Activated naive CD8-positive, alpha-beta T cell treated with anti-CD3 and anti-CD28 coated beads, Interleukin-2, amount 50 U/mL, for 16 hours (primary cell): ENCODE measurements at regions not wholly inside any gene's neighbourhood (a gene's known extent, or its start where the extent isn't known, plus 50 kb on each side); places are given as distances from the start of the nearest gene placed in this dataset.
"Not testable (repeated sequence)": the region's sequence is repeated elsewhere in the genome, so short reads cannot be mapped to it uniquely, and the experiment has no call there.

Experiments used
- DNase-seq: peaks from one replicate; pipeline ENCODE4 v3.0.0-alpha.2; 2020; ENCODE audit warnings: low read depth, low spot score

- DNase-seq: no peak
These were observed 405.1 kb upstream of the MCTP2 start for GRCh38 chr15:93826293-93826692.

DNA sequence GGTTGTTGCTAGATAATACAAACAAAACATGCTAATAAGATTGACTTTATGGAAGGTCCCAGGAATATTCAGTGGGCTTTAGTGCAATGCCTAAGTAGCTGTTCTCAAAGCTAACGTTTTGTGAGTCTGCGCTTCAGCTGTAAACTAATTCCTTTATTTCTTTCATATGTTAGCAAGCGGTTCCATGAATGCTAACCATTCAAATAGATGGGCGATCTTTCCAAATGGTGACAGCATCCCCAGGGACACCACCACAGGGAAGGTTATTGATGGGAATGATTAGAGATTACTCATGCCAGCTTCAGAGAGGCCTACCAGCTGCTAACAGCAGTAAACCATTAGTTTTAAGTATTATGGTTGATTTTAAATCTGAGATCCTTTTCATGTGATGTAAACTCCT, 405.7 kb upstream of the MCTP2 start:
- no peak for DNase-seq

DNA sequence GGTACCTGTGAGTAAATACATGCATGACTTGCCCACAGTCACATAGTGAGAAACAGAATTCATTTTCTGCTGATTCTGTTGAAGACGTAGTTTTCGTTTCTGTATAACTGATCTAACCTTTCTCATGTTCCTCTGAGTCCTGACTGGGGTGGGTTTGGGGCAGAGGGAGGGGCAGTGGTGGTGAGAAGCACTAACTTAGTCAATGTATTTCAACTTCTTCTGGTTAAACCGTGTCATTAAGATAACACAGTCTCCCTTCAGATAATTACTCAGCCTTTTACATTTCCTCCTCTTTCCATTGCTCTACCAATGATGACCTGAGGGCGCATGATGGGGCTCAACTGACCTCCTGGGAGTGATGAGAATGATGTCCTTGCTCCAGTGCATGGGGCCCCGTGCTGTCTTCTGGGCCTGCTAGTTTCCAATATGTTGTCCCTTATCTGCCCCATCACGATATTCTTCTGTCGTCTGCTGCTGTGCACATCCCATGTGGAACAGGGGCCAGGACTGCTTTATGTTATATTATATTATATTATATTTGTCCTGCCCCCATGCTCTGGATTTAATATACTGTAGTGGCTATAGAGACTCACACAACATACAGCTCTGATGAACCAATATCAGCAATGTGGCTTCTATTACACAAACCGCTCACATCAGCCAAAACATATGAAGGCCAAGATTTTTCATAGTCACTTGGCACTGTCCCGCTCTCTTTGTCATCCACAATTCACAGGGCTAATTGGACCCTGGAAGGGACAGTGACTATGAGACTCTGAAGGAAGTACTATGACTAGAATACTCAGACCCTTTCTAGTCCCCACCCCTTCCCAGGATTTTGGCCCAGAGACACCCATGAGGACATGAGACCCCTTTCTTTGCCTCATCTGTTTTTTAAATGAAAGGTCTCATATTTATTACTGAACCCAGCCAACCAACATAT, 407.1 kb upstream of the MCTP2 start:
- DNase-seq: no peak

GRCh38 chr15:93820566-93820965, 410.8 kb upstream of the MCTP2 start:
- DNase-seq: no peak

DNA sequence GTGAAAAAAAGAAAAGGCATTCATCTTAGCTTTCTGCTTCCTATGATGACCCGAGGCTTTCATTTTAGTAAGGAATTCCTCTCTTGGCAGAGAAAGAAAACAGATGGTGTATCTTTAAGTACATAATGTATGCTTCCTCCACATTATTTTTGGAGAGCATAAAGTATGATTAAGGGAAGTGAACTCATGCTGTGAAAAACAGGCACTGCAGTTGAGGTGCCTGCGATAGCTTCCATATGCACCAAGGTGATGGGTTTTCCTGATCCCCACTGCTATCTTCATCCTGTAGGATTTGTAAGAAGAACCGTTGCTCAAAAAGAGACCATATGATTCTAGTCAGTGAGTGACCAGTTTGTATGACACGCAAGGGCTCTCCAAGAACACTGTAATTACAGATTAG, 411.5 kb upstream of the MCTP2 start:
- no peak for DNase-seq

- DNase-seq: no peak
These were observed 414.5 kb upstream of the MCTP2 start for GRCh38 chr15:93816815-93817214.

DNA sequence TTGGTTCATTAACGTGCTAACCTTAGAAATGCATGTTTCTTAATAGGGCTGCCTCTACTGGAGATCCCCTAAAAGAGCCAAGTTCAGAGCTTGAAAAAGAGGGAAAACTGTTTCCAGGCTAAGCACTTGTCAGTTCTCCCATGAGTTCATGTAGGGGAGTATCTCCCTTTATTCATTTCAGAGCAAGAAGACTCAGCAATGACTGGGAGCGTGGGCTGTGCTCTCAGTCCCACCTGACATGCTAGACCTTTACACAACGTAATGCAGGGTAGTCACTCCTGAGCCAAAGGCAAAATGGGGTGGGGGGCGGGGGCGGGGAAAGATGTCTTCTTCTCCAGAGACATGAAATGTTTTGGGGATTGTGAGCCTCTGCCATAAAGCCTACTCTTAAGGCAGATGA, 420.1 kb upstream of the MCTP2 start:
- DNase-seq: no peak

- no peak for DNase-seq
These were observed 421.8 kb upstream of the MCTP2 start for GRCh38 chr15:93809516-93809915.

- DNase-seq: no peak
These were observed 427.8 kb upstream of the MCTP2 start for GRCh38 chr15:93803421-93804152.

DNA sequence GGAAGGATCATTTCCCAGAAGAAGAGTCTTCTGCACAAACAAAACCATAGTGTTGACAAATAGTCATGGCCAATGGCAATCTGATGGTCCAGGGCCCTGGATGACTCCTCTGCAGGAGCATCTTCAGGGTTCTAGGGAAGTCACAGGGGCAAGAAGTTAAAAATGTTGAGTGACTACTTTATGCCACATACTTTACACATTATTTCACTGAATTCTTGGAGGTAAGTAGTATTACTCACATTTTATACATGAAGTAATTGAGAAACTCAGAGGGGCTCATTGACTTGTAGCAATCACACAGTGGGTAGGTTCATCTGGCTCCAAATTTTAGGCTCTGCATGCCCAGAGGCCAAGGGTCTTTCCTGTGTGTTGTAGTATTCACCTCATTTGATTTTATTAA, 430.2 kb upstream of the MCTP2 start:
- DNase-seq: no peak

- DNase-seq: no peak
These were observed 430.6 kb upstream of the MCTP2 start for GRCh38 chr15:93800805-93801204.

DNA sequence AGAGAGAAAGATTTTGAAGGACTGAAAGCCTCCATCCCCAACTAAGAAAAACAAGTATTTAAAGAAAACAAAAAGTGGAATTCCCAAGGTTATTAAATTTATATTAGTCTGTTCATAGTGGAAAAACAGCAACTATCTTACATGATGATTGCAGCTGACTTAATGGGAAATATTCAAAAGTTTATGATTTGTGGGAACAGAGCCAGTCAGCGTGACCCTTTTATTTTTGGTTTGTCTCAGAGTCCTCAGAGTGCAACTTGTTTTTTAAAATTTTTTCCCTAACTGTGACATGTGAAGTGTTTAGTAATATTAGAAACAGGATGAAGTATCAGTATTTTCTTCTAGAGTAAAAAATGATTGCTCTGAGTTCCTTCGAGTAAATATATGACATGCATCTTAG, 441.9 kb upstream of the MCTP2 start:
- no peak for DNase-seq

- no peak for DNase-seq
These were observed 451.3 kb upstream of the MCTP2 start for GRCh38 chr15:93780073-93780472.

- no peak for DNase-seq
These were observed 452.0 kb upstream of the MCTP2 start for GRCh38 chr15:93779341-93779740.

GRCh38 chr15:93771196-93772030, 459.9 kb upstream of the MCTP2 start:
- DNase-seq: no peak

- no peak for DNase-seq
These were observed 460.6 kb upstream of the MCTP2 start for GRCh38 chr15:93770788-93771187.

DNA sequence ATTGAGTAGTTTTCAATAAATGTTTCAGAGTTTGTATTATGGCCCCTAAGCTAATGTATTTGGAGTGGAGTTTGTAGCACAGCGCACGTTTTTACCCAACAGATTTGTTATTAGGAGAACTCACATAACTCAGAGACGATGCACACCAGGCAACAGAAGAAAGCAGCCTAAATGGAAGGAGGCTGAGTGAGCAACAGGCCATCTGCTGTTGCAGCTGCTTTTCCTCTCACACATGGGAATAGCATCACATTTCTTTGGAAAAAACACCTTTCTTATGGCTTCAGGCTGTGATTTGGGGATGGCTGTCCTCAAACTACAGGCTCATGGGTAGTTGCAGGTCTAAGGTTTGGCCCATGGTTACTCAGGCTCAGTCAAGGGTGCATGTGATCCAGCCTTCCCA, 469.3 kb upstream of the MCTP2 start:
- no peak for DNase-seq

DNA sequence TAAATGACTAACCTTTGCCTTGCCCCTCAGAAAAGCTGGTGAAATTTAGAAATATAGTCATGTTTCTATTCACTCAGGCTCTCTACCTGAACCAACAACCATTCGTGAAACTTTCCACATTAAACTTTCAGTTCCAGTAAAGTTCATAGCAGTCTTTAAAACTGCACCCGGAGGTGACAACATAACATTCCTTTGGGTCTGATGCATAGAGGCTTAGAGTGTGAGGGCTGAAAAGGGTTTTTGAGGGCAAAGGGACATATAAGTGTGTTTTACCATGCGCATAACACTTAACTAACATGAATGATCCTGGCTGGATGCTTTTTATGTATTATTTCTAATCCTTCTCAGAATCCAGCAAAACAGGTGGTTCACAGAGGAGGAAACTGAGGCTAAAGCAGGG, 471.7 kb upstream of the MCTP2 start:
- DNase-seq: no peak

- DNase-seq: no peak
These were observed 472.5 kb upstream of the MCTP2 start for GRCh38 chr15:93758824-93759223.

DNA sequence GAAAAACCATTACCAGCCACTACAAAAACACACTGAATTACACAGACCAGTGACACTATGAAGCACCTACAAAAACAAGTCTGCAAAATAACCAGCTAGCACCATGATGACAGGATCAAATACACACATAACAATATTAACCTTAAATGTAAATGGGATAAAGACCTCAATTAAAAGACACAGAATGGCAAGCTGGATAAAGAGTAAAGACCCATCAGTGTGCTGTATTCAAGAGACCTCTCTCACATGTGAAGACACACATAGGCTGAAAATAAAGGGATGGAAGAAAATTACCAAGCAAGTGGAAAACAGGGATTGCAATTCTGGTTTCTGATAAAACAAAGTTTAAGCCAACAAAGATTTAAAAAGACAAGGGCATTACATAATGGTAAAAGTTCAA, 482.7 kb upstream of the MCTP2 start:
- no peak for DNase-seq

- DNase-seq: not testable (repeated sequence)
These were observed 496.4 kb upstream of the MCTP2 start for GRCh38 chr15:93734976-93735375.

GRCh38 chr15:93730724-93731123, 500.6 kb upstream of the MCTP2 start:
- no peak for DNase-seq
